ENCODE measurements at regions not wholly inside any gene's neighbourhood (a gene's known extent, or its start where the extent isn't known, plus 50 kb on each side); places are given as distances from the start of the nearest gene placed in this dataset.

GRCh38 chr12:60263836-60264493 is 668.1 kb downstream of the SLC16A7 start:
- H3K36me3 ChIP-seq: no peaks in the 10 kb centered on the region
- H3K27ac ChIP-seq: no peak overlapping the region
- H3K4me1 ChIP-seq (ENCODE audit: control insufficient read depth in 1 of 2, low read depth in 2 of 2): no peaks in the 10 kb centered on the region
- H3K4me3 ChIP-seq: no peak overlapping the region
- no peak for TF ChIP-seq CTCF (IDR thresholded peaks at IDR 0.05)
- ATAC-seq (ENCODE audit: insufficient number of reproducible peaks, low FRiP score, low read depth) (no peak), DNase-seq (ENCODE audit: low spot score) (no peak)
- H3K9me3 ChIP-seq: no peaks in the 10 kb centered on the region
- H3K27me3 ChIP-seq (replicated peaks; ENCODE audit: insufficient read depth): no peaks in the 10 kb centered on the region

- H3K9me3 ChIP-seq: no peaks in the 10 kb centered on the region
- H3K27ac ChIP-seq: no peak overlapping the region
- ATAC-seq (ENCODE audit: insufficient number of reproducible peaks, low FRiP score, low read depth) (no peak), DNase-seq (ENCODE audit: low spot score) (no peak)
- no peak for TF ChIP-seq CTCF (IDR thresholded peaks at IDR 0.05)
- H3K27me3 ChIP-seq (replicated peaks; ENCODE audit: insufficient read depth): no peaks in the 10 kb centered on the region
- no peaks in the 10 kb centered on the region for H3K36me3 ChIP-seq
- no peak overlapping the region for H3K4me3 ChIP-seq
- no peaks in the 10 kb centered on the region for H3K4me1 ChIP-seq (ENCODE audit: control insufficient read depth in 1 of 2, low read depth in 2 of 2)
Observed at GRCh38 chr12:60265741-60266140, 669.9 kb downstream of the SLC16A7 start.

GRCh38 chr12:60266381-60266852 is 670.6 kb downstream of the SLC16A7 start:
- Histone ChIP-seq H3K9me3 (no peaks in the 10 kb centered on the region), H3K4me3 (no peak overlapping the region), H3K27ac (no peak overlapping the region), H3K4me1 (ENCODE audit: control insufficient read depth in 1 of 2, low read depth in 2 of 2) (no peaks in the 10 kb centered on the region), H3K36me3 (no peaks in the 10 kb centered on the region), H3K27me3 (replicated peaks; ENCODE audit: insufficient read depth) (no peaks in the 10 kb centered on the region)
- no peak for TF ChIP-seq CTCF (IDR thresholded peaks at IDR 0.05)
- no peak for ATAC-seq (ENCODE audit: insufficient number of reproducible peaks, low FRiP score, low read depth)
- no peak for DNase-seq (ENCODE audit: low spot score)

- Histone ChIP-seq H3K27ac (no peak overlapping the region), H3K9me3 (no peaks in the 10 kb centered on the region), H3K4me1 (ENCODE audit: control insufficient read depth in 1 of 2, low read depth in 2 of 2) (no peaks in the 10 kb centered on the region), H3K36me3 (no peaks in the 10 kb centered on the region), H3K4me3 (no peak overlapping the region), H3K27me3 (replicated peaks; ENCODE audit: insufficient read depth) (no peaks in the 10 kb centered on the region)
- TF ChIP-seq CTCF (IDR thresholded peaks at IDR 0.05): no peak
- ATAC-seq (ENCODE audit: insufficient number of reproducible peaks, low FRiP score, low read depth) (no peak), DNase-seq (ENCODE audit: low spot score) (no peak)
Observed at GRCh38 chr12:60269611-60270269, 673.9 kb downstream of the SLC16A7 start.

GRCh38 chr12:60271816-60272215 is 676.0 kb downstream of the SLC16A7 start:
- no peaks in the 10 kb centered on the region for H3K36me3 ChIP-seq
- no peak overlapping the region for H3K27ac ChIP-seq
- H3K4me1 ChIP-seq (ENCODE audit: control insufficient read depth in 1 of 2, low read depth in 2 of 2): no peaks in the 10 kb centered on the region
- ATAC-seq (ENCODE audit: insufficient number of reproducible peaks, low FRiP score, low read depth): no peak
- H3K27me3 ChIP-seq (replicated peaks; ENCODE audit: insufficient read depth): no peaks in the 10 kb centered on the region
- DNase-seq (ENCODE audit: low spot score): no peak
- no peak for TF ChIP-seq CTCF (IDR thresholded peaks at IDR 0.05)
- H3K4me3 ChIP-seq: no peak overlapping the region
- no peaks in the 10 kb centered on the region for H3K9me3 ChIP-seq

Data from thoracic aorta (tissue), 2 donors.